AG09319 (cell line): ENCODE measurements at regions not wholly inside any gene's neighbourhood (a gene's known extent, or its start where the extent isn't known, plus 50 kb on each side); places are given as distances from the start of the nearest gene placed in this dataset.

Experiments used
- DNase-seq: peaks from one replicate; pipeline ENCODE4 v3.0.0-alpha.2; 2010; ENCODE audit warnings: low read depth; ENCODE audit errors: extremely low read depth
- TF ChIP-seq, protein P1 (sequence below): IDR thresholded peaks from 2 replicates; pipeline ENCODE4 v1.5.1; 2011; ENCODE audit warnings: low read depth, mild to moderate bottlenecking, inconsistent platforms, low read length, moderate library complexity

DNA sequence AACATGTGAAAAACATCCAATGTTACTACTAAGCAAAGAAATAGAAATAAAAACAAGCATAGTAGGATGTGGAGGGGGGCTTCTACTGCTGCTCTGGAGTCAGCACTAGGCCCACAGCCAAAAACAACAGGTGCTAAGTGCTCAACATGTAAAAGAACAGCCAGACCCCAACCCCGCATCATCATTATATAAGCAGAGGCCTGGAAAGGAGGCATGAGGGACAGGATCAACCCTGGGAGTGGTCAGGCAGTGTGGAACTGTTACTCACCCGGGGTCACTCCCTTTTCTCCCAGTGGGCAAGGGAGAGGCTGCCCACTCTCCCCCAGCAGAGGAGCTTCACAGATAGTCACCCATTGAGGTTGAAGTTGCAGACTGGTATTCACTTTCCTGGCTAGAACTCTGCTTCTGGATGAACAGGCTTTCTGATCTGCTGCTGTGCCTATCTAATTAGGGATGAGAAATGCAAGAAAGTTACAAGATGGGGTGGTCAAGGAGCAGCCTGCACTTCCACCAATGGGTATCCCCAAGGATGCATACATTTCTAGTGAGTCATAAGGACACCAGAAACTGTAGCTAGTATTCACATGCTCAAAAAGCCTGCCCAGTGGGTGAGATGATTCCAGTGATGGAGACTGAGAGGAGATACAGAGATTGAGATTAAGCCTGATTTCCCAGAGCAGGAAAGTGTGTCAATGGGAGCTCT lies 480.1 kb upstream of the TCF4 start:
- TF ChIP-seq, protein P1, sequence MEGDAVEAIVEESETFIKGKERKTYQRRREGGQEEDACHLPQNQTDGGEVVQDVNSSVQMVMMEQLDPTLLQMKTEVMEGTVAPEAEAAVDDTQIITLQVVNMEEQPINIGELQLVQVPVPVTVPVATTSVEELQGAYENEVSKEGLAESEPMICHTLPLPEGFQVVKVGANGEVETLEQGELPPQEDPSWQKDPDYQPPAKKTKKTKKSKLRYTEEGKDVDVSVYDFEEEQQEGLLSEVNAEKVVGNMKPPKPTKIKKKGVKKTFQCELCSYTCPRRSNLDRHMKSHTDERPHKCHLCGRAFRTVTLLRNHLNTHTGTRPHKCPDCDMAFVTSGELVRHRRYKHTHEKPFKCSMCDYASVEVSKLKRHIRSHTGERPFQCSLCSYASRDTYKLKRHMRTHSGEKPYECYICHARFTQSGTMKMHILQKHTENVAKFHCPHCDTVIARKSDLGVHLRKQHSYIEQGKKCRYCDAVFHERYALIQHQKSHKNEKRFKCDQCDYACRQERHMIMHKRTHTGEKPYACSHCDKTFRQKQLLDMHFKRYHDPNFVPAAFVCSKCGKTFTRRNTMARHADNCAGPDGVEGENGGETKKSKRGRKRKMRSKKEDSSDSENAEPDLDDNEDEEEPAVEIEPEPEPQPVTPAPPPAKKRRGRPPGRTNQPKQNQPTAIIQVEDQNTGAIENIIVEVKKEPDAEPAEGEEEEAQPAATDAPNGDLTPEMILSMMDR, result no peak
- no peak for DNase-seq

DNA sequence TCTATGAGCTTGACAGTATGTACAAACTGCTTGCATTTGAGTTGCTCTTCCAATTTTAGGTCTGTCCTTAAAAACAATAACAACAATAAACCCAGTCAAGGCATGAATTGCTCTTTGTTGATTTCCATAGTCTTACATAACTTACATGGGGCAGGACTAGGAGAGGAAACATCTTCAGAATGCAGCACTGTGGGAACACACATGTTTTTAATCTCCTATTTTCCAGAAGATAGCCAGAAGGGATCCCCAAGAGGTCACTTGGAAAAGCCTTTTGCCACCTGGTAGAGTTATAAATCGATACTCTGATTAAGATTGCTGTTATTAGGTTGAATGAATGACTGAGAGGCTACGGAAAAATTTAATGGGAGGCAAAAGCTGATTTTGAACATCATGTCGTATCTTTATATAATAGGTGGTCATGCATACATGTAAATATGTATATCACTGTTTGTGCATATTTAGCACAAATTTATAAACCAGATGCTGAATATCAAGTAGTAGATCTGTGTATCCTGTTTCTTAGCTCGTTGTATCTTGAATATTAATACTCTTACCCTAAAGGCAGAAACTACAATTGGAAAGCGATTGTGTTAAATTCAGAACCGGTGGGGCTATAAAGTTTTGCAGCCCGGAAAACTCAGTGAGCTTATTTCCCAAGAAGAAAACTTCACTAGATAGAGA lies 479.4 kb upstream of the TCF4 start:
- DNase-seq, result peak; percentile 27
- TF ChIP-seq, protein P1, result no peak

DNA sequence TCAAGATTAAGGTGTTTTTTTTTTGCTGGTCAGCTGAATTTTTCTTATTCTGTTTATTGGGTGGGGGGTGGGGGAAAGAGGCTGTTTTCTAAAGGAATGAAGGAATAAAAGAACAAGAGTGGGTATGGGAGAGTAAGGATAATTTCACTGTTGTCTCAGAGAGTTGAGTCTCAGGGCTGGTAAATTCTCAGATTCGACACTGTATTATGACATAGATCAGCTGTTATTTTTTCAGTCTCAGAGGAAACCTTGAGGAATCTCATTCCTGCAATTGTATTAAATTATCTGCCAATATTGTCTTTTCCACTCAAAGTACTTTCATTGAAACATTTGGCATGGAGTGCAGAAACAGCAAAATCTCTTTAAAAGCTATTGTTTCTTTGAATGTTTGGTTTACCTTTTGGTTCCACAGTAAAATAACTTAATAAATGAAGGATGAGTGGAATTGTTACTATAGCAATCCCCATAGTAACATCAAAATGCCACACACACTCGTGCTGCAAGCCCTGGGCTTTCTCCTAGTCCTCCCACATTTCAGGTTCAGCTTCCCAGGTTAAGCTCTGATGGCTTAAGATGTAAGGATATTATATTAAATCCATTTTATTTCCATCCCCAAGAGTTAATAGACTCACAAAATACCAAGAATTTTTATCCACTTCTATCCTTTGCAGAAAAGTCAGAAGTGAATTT lies 478.7 kb upstream of the TCF4 start:
- TF ChIP-seq, protein P1, result no peak
- no peak for DNase-seq

DNA sequence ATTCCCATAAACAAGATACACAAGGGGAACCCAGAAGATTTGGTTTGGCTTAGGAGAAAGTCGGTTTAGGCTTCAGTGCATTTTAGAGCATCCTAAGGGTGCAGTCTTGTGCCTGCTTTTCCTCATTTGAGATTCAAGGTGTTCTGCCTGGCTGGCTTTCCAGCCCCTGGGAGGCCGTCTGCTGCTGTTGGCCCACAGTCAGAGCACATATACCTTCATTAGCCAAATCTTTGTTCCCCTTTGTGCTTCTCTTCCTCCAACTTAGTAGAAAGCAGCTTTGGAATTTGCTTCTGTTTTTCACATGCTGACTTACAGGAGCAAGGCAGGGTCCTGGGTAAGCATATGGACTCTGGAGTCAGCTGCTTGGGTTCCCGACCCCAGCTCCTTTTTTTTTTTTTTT lies 477.1 kb upstream of the TCF4 start:
- TF ChIP-seq, protein P1, result no peak
- DNase-seq, result no peak

DNA sequence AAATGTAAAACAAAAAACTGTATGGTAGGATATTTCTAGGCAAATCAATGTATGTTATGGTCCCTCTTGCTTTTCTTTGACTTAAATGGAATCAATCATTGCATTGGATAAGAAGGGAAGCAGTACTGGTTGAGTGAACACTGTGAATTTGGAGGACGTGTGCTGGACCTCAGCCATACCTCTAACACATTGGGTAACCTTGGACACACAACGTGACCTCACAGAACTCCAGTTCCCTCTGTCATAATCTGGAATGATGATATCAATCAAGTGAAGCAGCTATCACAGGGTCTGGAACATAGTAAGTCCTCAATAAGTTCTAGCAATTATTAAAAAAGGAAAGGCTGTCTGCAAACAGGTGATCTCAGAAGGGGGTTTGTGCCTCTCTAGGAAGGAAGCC lies 474.9 kb upstream of the TCF4 start:
- no peak for DNase-seq
- TF ChIP-seq, protein P1, result no peak

DNA sequence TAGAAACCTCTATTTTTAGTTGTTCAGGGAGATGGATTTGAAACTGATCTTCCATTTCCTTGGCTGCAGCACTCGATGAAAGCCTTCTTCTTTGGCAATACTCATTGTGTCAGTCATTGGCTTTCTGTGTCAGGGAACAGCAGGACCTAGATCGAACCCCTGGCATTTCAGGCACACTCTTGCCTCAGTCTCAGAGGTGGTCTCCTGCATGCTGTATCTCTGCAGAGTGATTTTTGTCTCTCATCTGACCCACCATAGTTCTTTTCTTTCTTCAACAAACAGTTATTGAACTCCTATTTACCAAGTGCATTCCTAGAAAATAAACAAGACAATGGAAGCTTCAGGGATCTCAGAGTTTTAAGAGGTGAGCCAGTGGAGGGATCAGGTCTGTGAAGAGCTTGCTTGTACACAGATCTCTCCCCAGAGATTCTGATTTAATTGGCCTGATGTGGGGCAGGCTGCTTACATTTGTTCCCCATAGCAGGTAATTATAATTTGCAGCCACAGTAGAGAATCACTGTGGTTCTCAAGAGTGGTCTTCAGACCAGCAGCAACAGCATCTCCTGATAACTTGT lies 473.1 kb upstream of the TCF4 start:
- TF ChIP-seq, protein P1, result no peak
- DNase-seq, result no peak

DNA sequence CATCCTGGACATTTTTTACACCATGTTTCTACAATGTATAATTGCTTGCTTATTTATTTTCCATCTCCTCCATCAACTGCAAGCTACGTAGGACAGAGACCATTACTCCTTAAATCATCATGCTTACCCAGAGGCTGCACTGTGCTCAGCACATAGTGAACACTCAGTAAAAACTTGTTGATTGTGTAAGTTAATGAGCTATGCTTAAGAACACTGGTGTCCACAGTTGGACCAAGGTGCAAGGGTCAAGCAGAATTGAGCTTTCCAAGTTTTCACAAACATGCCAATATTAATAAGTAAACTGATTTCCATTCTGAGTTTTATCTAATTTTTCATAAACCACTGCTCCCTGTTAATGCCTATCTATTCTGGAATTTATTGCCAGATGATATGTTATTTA lies 464.2 kb upstream of the TCF4 start:
- DNase-seq, result no peak
- TF ChIP-seq, protein P1, result no peak
